Activated T-cell treated with anti-CD3 and anti-CD28 coated beads, Interleukin-2, amount 50 U/mL, for 24 hours (primary cell): ENCODE measurements at regions not wholly inside any gene's neighbourhood (a gene's known extent, or its start where the extent isn't known, plus 50 kb on each side); places are given as distances from the start of the nearest gene placed in this dataset.

Source experiments
- DNase-seq: peaks from one replicate; pipeline ENCODE4 v3.0.0-alpha.2; 2020
- H3K27ac Mint-ChIP-seq: 2 replicates; pipeline ENCODE4 v1.8.0; 2020; ENCODE audit warnings: mild to moderate bottlenecking, mixed read lengths
- H3K27me3 Mint-ChIP-seq: 2 replicates; pipeline ENCODE4 v1.8.0; 2020; ENCODE audit warnings: mixed read lengths
- H3K36me3 Mint-ChIP-seq: 2 replicates; pipeline ENCODE4 v1.8.0; 2020; ENCODE audit warnings: low read depth, mixed read lengths
- H3K4me1 Mint-ChIP-seq: 2 replicates; pipeline ENCODE4 v1.8.0; 2020; ENCODE audit warnings: low read depth, mixed read lengths
- H3K4me3 Mint-ChIP-seq: 2 replicates; pipeline ENCODE4 v1.8.0; 2020; ENCODE audit warnings: mild to moderate bottlenecking, moderate library complexity, mixed read lengths
- H3K9me3 Mint-ChIP-seq: 2 replicates; pipeline ENCODE4 v1.8.0; 2020; ENCODE audit warnings: mixed read lengths

GRCh38 chr12:86550218-86551145 lies 294.3 kb upstream of the MGAT4C start:
- H3K27me3 Mint-ChIP-seq, result no peaks in the 10 kb centered on the region
- H3K36me3 Mint-ChIP-seq, result no peaks in the 10 kb centered on the region
- no peaks in the 10 kb centered on the region for H3K4me1 Mint-ChIP-seq
- DNase-seq, result no peak
- no peak overlapping the region for H3K27ac Mint-ChIP-seq
- H3K4me3 Mint-ChIP-seq, result no peak overlapping the region
- H3K9me3 Mint-ChIP-seq, result no peaks in the 10 kb centered on the region

DNA sequence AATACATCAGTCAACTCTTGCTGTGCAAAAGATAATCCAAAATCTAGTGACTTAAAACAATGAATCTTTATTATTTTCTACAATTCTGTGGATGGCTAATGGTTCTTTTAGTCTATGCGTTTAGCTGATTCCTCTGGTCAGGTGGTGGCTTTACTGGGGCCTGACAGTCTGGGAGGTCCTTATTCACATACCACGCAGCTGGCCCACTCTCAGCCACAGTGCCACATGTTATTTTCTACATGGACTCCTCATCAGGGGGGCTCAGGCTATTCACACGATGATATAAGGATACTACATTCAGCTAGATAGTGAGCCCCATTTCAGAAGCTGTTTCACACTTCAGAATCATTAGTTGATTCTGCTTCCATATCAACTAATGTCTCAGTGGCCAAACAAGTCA lies 287.5 kb upstream of the MGAT4C start:
- Mint-ChIP-seq H3K27ac (no peak overlapping the region), H3K27me3 (no peaks in the 10 kb centered on the region), H3K4me1 (no peaks in the 10 kb centered on the region), H3K9me3 (no peaks in the 10 kb centered on the region), H3K36me3 (no peaks in the 10 kb centered on the region), H3K4me3 (no peak overlapping the region)
- no peak for DNase-seq

GRCh38 chr12:86530996-86531655 lies 274.9 kb upstream of the MGAT4C start:
- DNase-seq, result no peak
- no peaks in the 10 kb centered on the region for H3K27me3 Mint-ChIP-seq

GRCh38 chr12:86526060-86526595 lies 269.9 kb upstream of the MGAT4C start:
- H3K36me3 Mint-ChIP-seq, result no peaks in the 10 kb centered on the region
- no peak for DNase-seq
- no peaks in the 10 kb centered on the region for H3K4me1 Mint-ChIP-seq
- peaks cover 43% of the 10 kb centered on the region for H3K9me3 Mint-ChIP-seq
- no peaks in the 10 kb centered on the region for H3K27me3 Mint-ChIP-seq
- H3K27ac Mint-ChIP-seq, result no peak overlapping the region
- no peak overlapping the region for H3K4me3 Mint-ChIP-seq

More at GRCh38 chr12:86530996-86531655, 274.9 kb upstream of the MGAT4C start:
- Mint-ChIP-seq H3K36me3 (no peaks in the 10 kb centered on the region), H3K27ac (no peak overlapping the region), H3K4me3 (no peak overlapping the region), H3K9me3 (peaks cover 12% of the 10 kb centered on the region), H3K4me1 (no peaks in the 10 kb centered on the region)

GRCh38 chr12:86523844-86524243 lies 267.7 kb upstream of the MGAT4C start:
- no peak overlapping the region for H3K4me3 Mint-ChIP-seq
- no peaks in the 10 kb centered on the region for H3K4me1 Mint-ChIP-seq
- no peaks in the 10 kb centered on the region for H3K36me3 Mint-ChIP-seq
- peaks cover 38% of the 10 kb centered on the region for H3K9me3 Mint-ChIP-seq
- DNase-seq, result no peak
- H3K27me3 Mint-ChIP-seq, result no peaks in the 10 kb centered on the region
- no peak overlapping the region for H3K27ac Mint-ChIP-seq

- Mint-ChIP-seq H3K4me3 (no peak overlapping the region), H3K9me3 (peaks cover 32% of the 10 kb centered on the region), H3K36me3 (no peaks in the 10 kb centered on the region), H3K27me3 (no peaks in the 10 kb centered on the region), H3K27ac (no peak overlapping the region), H3K4me1 (no peaks in the 10 kb centered on the region)
- no peak for DNase-seq
Measured at GRCh38 chr12:86521870-86522269, 265.7 kb upstream of the MGAT4C start.

DNA sequence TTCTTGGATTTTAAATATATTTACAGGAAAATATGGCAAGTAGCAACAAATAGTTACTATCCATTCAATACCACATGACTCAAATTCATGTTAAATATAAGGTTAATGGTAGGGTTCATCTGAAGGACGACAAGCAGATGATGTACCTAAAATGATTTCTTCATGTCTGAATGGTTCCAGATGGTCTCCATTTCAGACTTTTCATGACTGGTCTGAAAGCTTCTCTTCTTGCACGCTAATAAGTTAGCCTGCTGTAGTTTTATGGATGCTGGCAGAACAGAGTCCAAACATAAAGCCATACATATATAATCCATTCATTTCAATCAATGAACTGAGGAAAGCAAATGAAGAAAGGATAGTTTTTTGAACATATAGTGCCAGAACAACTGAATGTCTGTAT lies 257.0 kb upstream of the MGAT4C start:
- no peak overlapping the region for H3K27ac Mint-ChIP-seq
- H3K27me3 Mint-ChIP-seq, result no peaks in the 10 kb centered on the region
- no peaks in the 10 kb centered on the region for H3K4me1 Mint-ChIP-seq
- no peak overlapping the region for H3K4me3 Mint-ChIP-seq
- no peaks in the 10 kb centered on the region for H3K36me3 Mint-ChIP-seq
- peaks cover 13% of the 10 kb centered on the region for H3K9me3 Mint-ChIP-seq
- no peak for DNase-seq

DNA sequence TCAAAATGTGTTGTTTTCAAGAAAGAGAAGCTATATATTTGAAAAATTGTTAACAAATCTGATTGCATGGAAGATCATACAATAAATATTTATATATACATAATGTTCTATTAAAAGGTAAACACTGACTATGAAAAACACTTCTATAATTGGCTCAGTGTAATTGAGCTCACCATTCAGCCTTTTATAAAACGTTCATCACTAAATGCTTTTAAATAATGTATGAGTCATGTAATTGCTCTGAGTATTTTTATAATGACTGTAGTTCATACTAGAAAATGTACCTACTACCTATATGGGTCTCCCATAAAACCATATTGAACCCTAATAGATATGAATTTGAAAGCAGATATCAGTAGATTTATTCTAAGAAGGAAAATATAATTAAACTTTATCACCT lies 240.4 kb upstream of the MGAT4C start:
- Mint-ChIP-seq H3K36me3 (no peaks in the 10 kb centered on the region), H3K9me3 (no peaks in the 10 kb centered on the region), H3K4me1 (no peaks in the 10 kb centered on the region), H3K27me3 (no peaks in the 10 kb centered on the region), H3K4me3 (no peak overlapping the region), H3K27ac (no peak overlapping the region)
- DNase-seq, result no peak

GRCh38 chr12:86484473-86484872 lies 228.3 kb upstream of the MGAT4C start:
- Mint-ChIP-seq H3K4me3 (no peak overlapping the region), H3K9me3 (peaks cover 17% of the 10 kb centered on the region), H3K4me1 (no peaks in the 10 kb centered on the region), H3K36me3 (no peaks in the 10 kb centered on the region), H3K27ac (no peak overlapping the region), H3K27me3 (no peaks in the 10 kb centered on the region)
- no peak for DNase-seq

DNA sequence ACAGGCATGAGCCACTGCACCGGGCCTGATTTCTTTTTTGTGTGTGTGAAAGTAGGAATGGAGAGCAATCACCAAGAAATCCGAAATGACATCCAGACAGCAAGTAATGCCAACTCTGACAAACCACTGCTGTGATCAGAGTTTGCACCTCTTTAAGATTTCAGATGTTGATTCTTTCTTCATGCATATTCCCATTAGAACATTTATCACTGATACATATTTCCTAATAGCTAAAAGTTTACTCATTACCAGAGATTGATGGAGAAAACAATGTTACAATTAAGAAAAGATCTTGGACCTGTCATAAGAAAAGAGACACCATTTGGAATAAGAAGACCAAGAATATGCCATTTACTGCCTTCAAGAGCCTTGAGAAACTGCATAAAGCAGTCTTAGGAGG lies 217.0 kb upstream of the MGAT4C start:
- no peaks in the 10 kb centered on the region for H3K36me3 Mint-ChIP-seq
- no peaks in the 10 kb centered on the region for H3K4me1 Mint-ChIP-seq
- H3K27me3 Mint-ChIP-seq, result no peaks in the 10 kb centered on the region

GRCh38 chr12:86456776-86457175 lies 200.6 kb upstream of the MGAT4C start:
- no peaks in the 10 kb centered on the region for H3K9me3 Mint-ChIP-seq
- no peaks in the 10 kb centered on the region for H3K36me3 Mint-ChIP-seq
- H3K4me3 Mint-ChIP-seq, result no peak overlapping the region
- H3K4me1 Mint-ChIP-seq, result no peaks in the 10 kb centered on the region
- H3K27me3 Mint-ChIP-seq, result no peaks in the 10 kb centered on the region
- H3K27ac Mint-ChIP-seq, result no peak overlapping the region
- DNase-seq, result no peak

More for the DNA sequence above, 217.0 kb upstream of the MGAT4C start:
- DNase-seq, result no peak
- no peak overlapping the region for H3K27ac Mint-ChIP-seq
- peaks cover 10% of the 10 kb centered on the region for H3K9me3 Mint-ChIP-seq
- H3K4me3 Mint-ChIP-seq, result no peak overlapping the region

DNA sequence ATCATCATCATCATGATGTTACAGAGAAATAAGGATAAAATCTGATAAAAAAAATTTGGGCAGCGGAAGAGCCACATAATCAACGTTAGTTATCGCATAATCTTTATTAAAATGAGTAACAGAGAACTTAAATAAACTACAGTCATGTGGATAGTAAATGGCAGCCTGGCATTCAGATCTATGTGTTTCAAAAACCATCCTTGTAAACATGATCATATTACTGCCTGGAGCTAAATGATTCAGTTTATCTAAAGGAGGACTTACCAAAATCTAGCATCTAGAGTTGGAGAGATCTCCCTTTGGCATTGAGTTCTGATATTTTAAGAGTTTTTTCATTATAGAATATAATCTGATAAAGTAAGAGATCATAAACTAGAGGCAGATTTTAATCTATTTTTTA lies 200.1 kb upstream of the MGAT4C start:
- Mint-ChIP-seq H3K9me3 (no peaks in the 10 kb centered on the region), H3K27me3 (no peaks in the 10 kb centered on the region), H3K4me1 (no peaks in the 10 kb centered on the region), H3K27ac (no peak overlapping the region), H3K4me3 (no peak overlapping the region), H3K36me3 (no peaks in the 10 kb centered on the region)
- no peak for DNase-seq

- Mint-ChIP-seq H3K36me3 (no peaks in the 10 kb centered on the region), H3K4me3 (no peak overlapping the region), H3K27ac (no peak overlapping the region), H3K4me1 (no peaks in the 10 kb centered on the region), H3K9me3 (peaks cover 11% of the 10 kb centered on the region), H3K27me3 (no peaks in the 10 kb centered on the region)
- no peak for DNase-seq
Measured at GRCh38 chr12:86445356-86445755, 189.2 kb upstream of the MGAT4C start.

DNA sequence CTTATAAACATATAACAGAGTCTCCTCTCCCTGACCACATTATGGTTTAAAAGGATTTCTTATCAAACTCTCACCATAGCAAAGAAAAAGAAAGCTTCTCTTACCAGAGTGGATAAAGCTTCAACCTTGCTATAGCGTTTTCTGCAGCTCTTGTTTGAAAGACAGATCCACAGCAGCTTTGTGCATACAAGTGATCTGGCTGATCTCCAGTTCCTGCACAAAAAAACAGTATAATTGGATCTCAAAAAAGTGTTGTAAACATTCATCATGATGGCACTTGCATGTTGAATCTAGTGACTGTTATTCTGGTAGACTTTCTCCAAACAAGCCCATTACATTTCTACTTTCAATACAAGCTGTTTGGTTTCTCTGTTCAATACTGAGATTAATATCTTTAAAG lies 178.9 kb upstream of the MGAT4C start:
- no peak overlapping the region for H3K4me3 Mint-ChIP-seq
- H3K9me3 Mint-ChIP-seq, result peaks cover 11% of the 10 kb centered on the region
- no peak for DNase-seq
- H3K4me1 Mint-ChIP-seq, result no peaks in the 10 kb centered on the region
- no peak overlapping the region for H3K27ac Mint-ChIP-seq
- H3K36me3 Mint-ChIP-seq, result no peaks in the 10 kb centered on the region
- H3K27me3 Mint-ChIP-seq, result no peaks in the 10 kb centered on the region

DNA sequence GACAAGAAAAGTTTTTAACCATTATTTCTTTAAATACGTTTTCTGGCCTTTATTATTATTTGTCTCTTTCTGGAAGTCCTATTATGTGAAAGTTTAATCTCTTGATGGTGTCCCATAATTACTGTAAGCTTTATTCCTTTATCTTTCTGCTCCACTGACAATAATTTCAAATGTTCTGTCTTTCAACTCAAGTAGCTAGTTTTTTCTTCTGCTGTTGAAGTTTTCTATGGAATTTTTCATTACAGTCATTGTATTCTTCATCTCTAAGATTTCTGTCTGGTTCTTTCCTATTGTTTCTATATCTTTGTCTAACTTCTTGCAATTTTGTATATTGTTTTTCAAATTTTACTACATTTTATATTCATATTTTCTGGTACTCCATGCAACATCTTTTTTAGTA lies 173.6 kb upstream of the MGAT4C start:
- Mint-ChIP-seq H3K9me3 (peaks cover 22% of the 10 kb centered on the region), H3K36me3 (no peaks in the 10 kb centered on the region), H3K27me3 (no peaks in the 10 kb centered on the region), H3K4me1 (no peaks in the 10 kb centered on the region), H3K4me3 (no peak overlapping the region), H3K27ac (no peak overlapping the region)
- DNase-seq, result no peak
